Tibial nerve (tissue), 4 donors: ENCODE measurements at regions not wholly inside any gene's neighbourhood (a gene's known extent, or its start where the extent isn't known, plus 50 kb on each side); places are given as distances from the start of the nearest gene placed in this dataset.

Experiments
- DNase-seq, 2 donors: peaks; one replicate each; pipeline ENCODE4 v3.0.0-alpha.2; 2019; ENCODE audit warnings: low spot score in 2 of 2
- H3K27ac ChIP-seq, 4 donors: fragments of 200-600 bp; sonication (generic) in 3 of 4; one replicate each; pipeline ENCODE4 v1.5.1; 2017 to 2019; ENCODE audit warnings: mild to moderate bottlenecking in 1 of 4
- H3K27me3 ChIP-seq, 2 donors: fragments of 200-600 bp; sonication (generic) in 1 of 2; one replicate each; pipeline versions ENCODE4 v1.5.1 to v1.6.0; 2017 to 2019
- H3K36me3 ChIP-seq, 3 donors: fragments of 200-600 bp; sonication (generic); one replicate each; pipeline ENCODE4 v1.5.1; 2018 to 2019
- H3K4me1 ChIP-seq, 4 donors: fragments of 200-600 bp; sonication (generic) in 3 of 4; one replicate each; pipeline ENCODE4 v1.5.1; 2017 to 2019
- H3K4me3 ChIP-seq, 4 donors: fragments of 200-600 bp; sonication (generic) in 3 of 4; one replicate each; pipeline ENCODE4 v1.5.1; 2017 to 2019; ENCODE audit warnings: mild to moderate bottlenecking in 1 of 4, moderate library complexity in 1 of 4
- H3K9me3 ChIP-seq, 4 donors: fragments of 200-600 bp; sonication (generic) in 3 of 4; one replicate each; pipeline ENCODE4 v1.5.1; 2017 to 2019
- EP300 ChIP-seq, 2 donors: sonication (generic); formaldehyde crosslinking; IDR thresholded peaks; one replicate each; pipeline ENCODE4 v1.6.1; 2017; ENCODE audit warnings: antibody characterized with exemption in 2 of 2, mild to moderate bottlenecking in 1 of 2
- POLR2A ChIP-seq, 2 donors: fragments of 450-650 bp; IDR thresholded peaks; one replicate each; pipeline ENCODE4 v1.6.1; 2017; ENCODE audit warnings: antibody characterized with exemption in 2 of 2, mild to moderate bottlenecking in 2 of 2, moderate library complexity in 2 of 2
- WGBS, 2 donors: methylation state at CpG; one replicate each; pipeline ENCODE4 v1.1.5; 2018; 5-methylcytosine and 5-hydroxymethylcytosine counted together
- TF ChIP-seq, protein P1 (sequence below), 5 experiments: fragments of 200-600 bp in 3 of 5; fragments of 450-650 bp in 2 of 5; sonication (generic) in 3 of 5; IDR thresholded peaks; one replicate each; pipeline ENCODE4 v1.5.1; 2016 to 2019; ENCODE audit warnings: antibody characterized with exemption in 5 of 5, mild to moderate bottlenecking in 3 of 5, moderate library complexity in 2 of 5

DNA sequence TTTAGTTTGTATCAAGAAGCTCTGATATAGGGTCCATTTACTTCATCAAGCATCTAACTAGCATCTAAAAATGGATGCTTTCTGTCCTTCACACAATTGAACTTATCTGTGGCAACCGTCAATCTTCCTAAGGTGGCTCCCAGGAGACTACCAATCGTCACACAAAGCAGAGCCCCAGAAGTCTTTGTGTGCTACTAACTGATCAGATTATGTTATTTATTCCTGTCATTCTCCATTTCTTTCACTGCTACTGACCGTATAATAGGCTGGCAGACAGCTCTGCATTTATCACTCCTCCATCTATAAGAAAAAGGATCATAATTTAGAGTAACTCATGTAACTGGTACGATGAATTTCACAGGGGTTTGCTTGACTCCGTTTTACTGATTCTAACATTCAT is 585.0 kb upstream of the NXPH2 start:
- Histone ChIP-seq H3K9me3 (no peaks in the 10 kb centered on the region), H3K4me3 (no peak overlapping the region), H3K27me3 (no peaks in the 10 kb centered on the region), H3K27ac (no peak overlapping the region), H3K4me1 (no peaks in the 10 kb centered on the region), H3K36me3 (no peaks in the 10 kb centered on the region)
- TF ChIP-seq, protein P1, sequence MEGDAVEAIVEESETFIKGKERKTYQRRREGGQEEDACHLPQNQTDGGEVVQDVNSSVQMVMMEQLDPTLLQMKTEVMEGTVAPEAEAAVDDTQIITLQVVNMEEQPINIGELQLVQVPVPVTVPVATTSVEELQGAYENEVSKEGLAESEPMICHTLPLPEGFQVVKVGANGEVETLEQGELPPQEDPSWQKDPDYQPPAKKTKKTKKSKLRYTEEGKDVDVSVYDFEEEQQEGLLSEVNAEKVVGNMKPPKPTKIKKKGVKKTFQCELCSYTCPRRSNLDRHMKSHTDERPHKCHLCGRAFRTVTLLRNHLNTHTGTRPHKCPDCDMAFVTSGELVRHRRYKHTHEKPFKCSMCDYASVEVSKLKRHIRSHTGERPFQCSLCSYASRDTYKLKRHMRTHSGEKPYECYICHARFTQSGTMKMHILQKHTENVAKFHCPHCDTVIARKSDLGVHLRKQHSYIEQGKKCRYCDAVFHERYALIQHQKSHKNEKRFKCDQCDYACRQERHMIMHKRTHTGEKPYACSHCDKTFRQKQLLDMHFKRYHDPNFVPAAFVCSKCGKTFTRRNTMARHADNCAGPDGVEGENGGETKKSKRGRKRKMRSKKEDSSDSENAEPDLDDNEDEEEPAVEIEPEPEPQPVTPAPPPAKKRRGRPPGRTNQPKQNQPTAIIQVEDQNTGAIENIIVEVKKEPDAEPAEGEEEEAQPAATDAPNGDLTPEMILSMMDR (IDR thresholded peaks at IDR 0.05), result no peak
- TF ChIP-seq POLR2A (IDR thresholded peaks at IDR 0.05) (no peak), EP300 (IDR thresholded peaks at IDR 0.05) (no peak)
- no peak for DNase-seq
- WGBS, 2 donors, result 81 to 91% methylated on average over 5 of the region's 5 CpGs

DNA sequence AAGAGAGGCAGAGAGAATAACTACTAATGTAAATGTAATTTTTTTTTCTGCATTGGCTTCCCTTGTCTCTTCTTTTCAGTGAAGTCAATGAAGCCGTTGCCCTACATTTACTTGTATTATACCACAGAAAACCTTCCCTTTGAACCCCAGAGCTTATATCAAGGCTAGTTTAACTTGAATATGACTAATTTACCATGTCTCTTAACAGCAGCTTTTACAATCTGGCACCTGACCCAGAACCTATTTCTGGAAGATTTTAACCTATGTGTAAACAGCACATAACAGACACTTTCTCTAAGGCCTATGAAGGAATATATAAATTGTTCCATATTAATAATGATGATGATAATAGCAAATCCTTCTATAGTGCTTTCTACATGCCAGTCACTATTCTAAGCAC is 580.5 kb upstream of the NXPH2 start:
- 78 to 87% methylated on average over 1 of the region's 1 CpG for WGBS, 2 donors
- H3K36me3 ChIP-seq, result no peaks in the 10 kb centered on the region
- no peaks in the 10 kb centered on the region for H3K27me3 ChIP-seq
- no peak for TF ChIP-seq POLR2A (IDR thresholded peaks at IDR 0.05)
- no peak for TF ChIP-seq EP300 (IDR thresholded peaks at IDR 0.05)
- TF ChIP-seq, protein P1 (IDR thresholded peaks at IDR 0.05), result no peak
- no peaks in the 10 kb centered on the region for H3K4me1 ChIP-seq
- H3K9me3 ChIP-seq, result no peaks in the 10 kb centered on the region
- no peak overlapping the region for H3K27ac ChIP-seq
- H3K4me3 ChIP-seq, result no peak overlapping the region
- no peak for DNase-seq

- H3K36me3 ChIP-seq, result no peaks in the 10 kb centered on the region
- H3K4me3 ChIP-seq, result no peak overlapping the region
- H3K27ac ChIP-seq, result no peak overlapping the region
- 45 to 51% methylated on average over 1 of the region's 1 CpG for WGBS, 2 donors
- H3K27me3 ChIP-seq, result no peaks in the 10 kb centered on the region
- no peak for DNase-seq
- H3K4me1 ChIP-seq, result no peaks in the 10 kb centered on the region
- H3K9me3 ChIP-seq, result no peaks in the 10 kb centered on the region
- TF ChIP-seq, protein P1 (IDR thresholded peaks at IDR 0.05), result no peak
- TF ChIP-seq POLR2A (IDR thresholded peaks at IDR 0.05), result no peak
- TF ChIP-seq EP300 (IDR thresholded peaks at IDR 0.05), result no peak
Observed at GRCh38 chr2:139359818-139360217, 579.6 kb upstream of the NXPH2 start.

DNA sequence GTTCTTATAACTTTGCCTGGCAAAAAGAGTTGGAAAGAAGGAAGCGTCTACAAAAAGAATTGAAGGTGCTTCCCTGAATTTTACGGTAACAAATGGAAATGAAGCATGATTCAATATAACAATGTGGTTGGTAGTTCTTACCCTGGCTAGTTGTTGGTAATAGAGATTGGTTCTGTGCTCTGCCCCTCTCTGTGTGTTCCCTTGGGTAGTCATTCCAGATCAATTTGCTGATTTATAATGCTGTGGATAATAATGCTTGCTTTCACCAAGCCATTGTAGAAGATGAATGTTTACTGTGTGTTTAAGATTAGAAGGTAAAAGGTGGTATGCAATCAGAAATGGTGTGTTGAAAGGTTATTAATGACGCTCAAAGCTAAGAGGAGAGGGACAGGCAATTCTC is 577.8 kb upstream of the NXPH2 start:
- Histone ChIP-seq H3K27me3 (no peaks in the 10 kb centered on the region), H3K27ac (no peak overlapping the region), H3K9me3 (peaks cover 0 to 10% (median 0%) of the 10 kb centered on the region in 4 donors), H3K4me3 (no peak overlapping the region), H3K36me3 (no peaks in the 10 kb centered on the region), H3K4me1 (no peaks in the 10 kb centered on the region)
- DNase-seq, result no peak
- 91 to 93% methylated on average over 3 of the region's 3 CpGs for WGBS, 2 donors
- TF ChIP-seq POLR2A (IDR thresholded peaks at IDR 0.05) (no peak), EP300 (IDR thresholded peaks at IDR 0.05) (no peak)
- TF ChIP-seq, protein P1 (IDR thresholded peaks at IDR 0.05), result no peak

DNA sequence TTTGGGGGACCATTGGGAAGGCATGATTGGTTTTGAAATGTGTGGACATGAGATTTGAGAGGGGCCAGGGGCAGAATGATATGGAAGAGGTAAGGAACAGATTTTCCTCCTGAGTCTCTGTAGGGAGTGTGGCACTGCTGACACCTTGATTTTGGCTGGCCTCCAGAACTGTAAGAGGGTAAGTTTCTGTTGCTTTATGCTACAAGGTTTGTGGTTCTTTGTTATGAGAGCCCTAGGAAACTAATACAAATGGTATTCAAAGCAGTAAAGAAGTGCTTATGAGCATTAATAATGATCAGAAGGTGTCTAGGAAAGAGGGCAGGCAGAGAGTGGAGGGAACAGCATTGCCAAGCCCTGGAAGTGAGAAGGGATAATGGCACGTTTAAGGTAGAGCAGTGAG is 574.3 kb upstream of the NXPH2 start:
- Histone ChIP-seq H3K27me3 (no peaks in the 10 kb centered on the region), H3K36me3 (no peaks in the 10 kb centered on the region), H3K4me1 (no peaks in the 10 kb centered on the region), H3K27ac (no peak overlapping the region), H3K9me3 (peaks cover 0 to 11% (median 0%) of the 10 kb centered on the region in 4 donors), H3K4me3 (no peak overlapping the region)
- 77 to 78% methylated on average over 1 of the region's 1 CpG for WGBS, 2 donors
- DNase-seq, result no peak
- TF ChIP-seq, protein P1 (IDR thresholded peaks at IDR 0.05), result no peak
- no peak for TF ChIP-seq EP300 (IDR thresholded peaks at IDR 0.05)
- no peak for TF ChIP-seq POLR2A (IDR thresholded peaks at IDR 0.05)
